KMS-11 (cell line): ENCODE measurements at regions not wholly inside any gene's neighbourhood (a gene's known extent, or its start where the extent isn't known, plus 50 kb on each side); places are given as distances from the start of the nearest gene placed in this dataset.

ENCODE experiments used
- H2AFZ ChIP-seq: fragments of 200-600 bp; sonication (generic); 2 replicates; pipeline ENCODE4 v1.6.1; 2016; ENCODE audit warnings: antibody characterized with exemption, mixed run types, low read depth
- H3K27ac ChIP-seq: fragments of 200-600 bp; sonication (generic); 2 replicates; pipeline ENCODE4 v1.6.1; 2016; ENCODE audit warnings: mild to moderate bottlenecking, mixed run types
- H3K27me3 ChIP-seq: fragments of 200-600 bp; sonication (generic); 2 replicates; pipeline ENCODE4 v1.6.1; 2017; ENCODE audit warnings: mild to moderate bottlenecking, low read depth, mixed run types, moderate library complexity; ENCODE audit not compliant: insufficient read depth
- H3K36me3 ChIP-seq: fragments of 200-600 bp; sonication (generic); 2 replicates; pipeline ENCODE4 v1.6.1; 2017; ENCODE audit warnings: mild to moderate bottlenecking, mixed run types; ENCODE audit not compliant: insufficient read depth
- H3K4me1 ChIP-seq: fragments of 200-600 bp; sonication (generic); 2 replicates; pipeline ENCODE4 v1.6.1; 2016; ENCODE audit warnings: mild to moderate bottlenecking, low read depth, mixed run types; ENCODE audit not compliant: poor library complexity, severe bottlenecking
- H3K4me2 ChIP-seq: fragments of 200-600 bp; sonication (generic); 2 replicates; pipeline ENCODE4 v1.7.0; 2016; ENCODE audit warnings: mild to moderate bottlenecking, mixed run types
- H3K4me3 ChIP-seq: fragments of 200-600 bp; sonication (generic); IDR thresholded peaks from 2 replicates; pipeline ENCODE4 v1.6.1; 2017; ENCODE audit warnings: low read depth, low read length, mixed read lengths; ENCODE audit not compliant: insufficient read depth
- H3K79me2 ChIP-seq: fragments of 200-600 bp; sonication (generic); 2 replicates; pipeline ENCODE4 v1.6.1; 2016; ENCODE audit warnings: low read depth, mixed run types; ENCODE audit not compliant: insufficient read depth
- H3K9ac ChIP-seq: fragments of 200-600 bp; sonication (generic); 2 replicates; pipeline ENCODE4 v1.6.1; 2016; ENCODE audit warnings: mild to moderate bottlenecking, mixed run types
- H4K20me1 ChIP-seq: fragments of 200-600 bp; sonication (generic); 2 replicates; pipeline ENCODE4 v1.6.1; 2016; ENCODE audit warnings: mild to moderate bottlenecking, mixed run types; ENCODE audit not compliant: insufficient read depth
- CTCF ChIP-seq: fragments of 200-600 bp; sonication (generic); conservative IDR thresholded peaks from 2 replicates; pipeline ENCODE4 v1.6.1; 2017; ENCODE audit warnings: low read depth, mild to moderate bottlenecking, antibody characterized with exemption, low read length, moderate library complexity, mixed read lengths

- no peak overlapping the region for H3K4me3 ChIP-seq
- H3K79me2 ChIP-seq = no peaks in the 10 kb centered on the region
- no peaks in the 10 kb centered on the region for H3K4me1 ChIP-seq
- no peak overlapping the region for H2AFZ ChIP-seq
- H3K27ac ChIP-seq = no peak overlapping the region
- no peaks in the 10 kb centered on the region for H4K20me1 ChIP-seq
- no peak overlapping the region for H3K9ac ChIP-seq
- no peak for TF ChIP-seq CTCF
- no peaks in the 10 kb centered on the region for H3K27me3 ChIP-seq
- H3K4me2 ChIP-seq = no peak overlapping the region
- no peaks in the 10 kb centered on the region for H3K36me3 ChIP-seq
Measured at GRCh38 chr10:78850644-78851435, 217.9 kb upstream of the ZMIZ1 start.

GRCh38 chr10:78851647-78852046, 217.1 kb upstream of the ZMIZ1 start:
- TF ChIP-seq CTCF = no peak
- no peak overlapping the region for H2AFZ ChIP-seq
- H3K9ac ChIP-seq = no peak overlapping the region
- H4K20me1 ChIP-seq = no peaks in the 10 kb centered on the region
- H3K4me2 ChIP-seq = no peak overlapping the region
- no peaks in the 10 kb centered on the region for H3K36me3 ChIP-seq
- no peaks in the 10 kb centered on the region for H3K27me3 ChIP-seq
- H3K79me2 ChIP-seq = no peaks in the 10 kb centered on the region
- no peak overlapping the region for H3K4me3 ChIP-seq
- H3K27ac ChIP-seq = no peak overlapping the region
- no peaks in the 10 kb centered on the region for H3K4me1 ChIP-seq

- no peak overlapping the region for H3K9ac ChIP-seq
- H4K20me1 ChIP-seq = no peaks in the 10 kb centered on the region
- no peaks in the 10 kb centered on the region for H3K79me2 ChIP-seq
- H3K4me2 ChIP-seq = no peak overlapping the region
- no peak overlapping the region for H3K27ac ChIP-seq
- H3K27me3 ChIP-seq = no peaks in the 10 kb centered on the region
- H3K36me3 ChIP-seq = no peaks in the 10 kb centered on the region
- no peak overlapping the region for H3K4me3 ChIP-seq
- no peaks in the 10 kb centered on the region for H3K4me1 ChIP-seq
- no peak overlapping the region for H2AFZ ChIP-seq
- TF ChIP-seq CTCF = no peak
Measured at GRCh38 chr10:78852466-78853240, 216.1 kb upstream of the ZMIZ1 start.

- Histone ChIP-seq H3K36me3 (no peaks in the 10 kb centered on the region), H3K27ac (no peak overlapping the region), H3K4me2 (no peak overlapping the region), H3K4me1 (no peaks in the 10 kb centered on the region), H3K9ac (no peak overlapping the region), H3K4me3 (no peak overlapping the region), H4K20me1 (no peaks in the 10 kb centered on the region), H2AFZ (no peak overlapping the region), H3K27me3 (no peaks in the 10 kb centered on the region), H3K79me2 (no peaks in the 10 kb centered on the region)
- TF ChIP-seq CTCF = no peak
Measured at GRCh38 chr10:78853864-78854263, 214.9 kb upstream of the ZMIZ1 start.
